Right atrium auricular region (tissue), 2 donors: ENCODE measurements at regions not wholly inside any gene's neighbourhood (a gene's known extent, or its start where the extent isn't known, plus 50 kb on each side); places are given as distances from the start of the nearest gene placed in this dataset.

Experiments
- DNase-seq: peaks from one replicate; pipeline ENCODE4 v3.0.0-alpha.2; 2019; ENCODE audit warnings: low spot score
- H3K27ac ChIP-seq, 2 donors: fragments of 200-600 bp; sonication (generic); 1 replicate in 1 of 2; 2 replicates in 1 of 2; pipeline ENCODE4 v1.5.1; 2016 to 2019
- H3K27me3 ChIP-seq, 2 donors: fragments of 200-600 bp; sonication (generic); one replicate each; pipeline versions ENCODE4 v1.5.1 to v1.6.0; 2017 to 2019
- H3K36me3 ChIP-seq: fragments of 200-600 bp; sonication (generic); one replicate; pipeline ENCODE4 v1.5.1; 2016
- H3K4me1 ChIP-seq, 2 donors: fragments of 200-600 bp; sonication (generic); one replicate each; pipeline versions ENCODE4 v1.5.1 to v1.6.0; 2017 to 2019
- H3K4me3 ChIP-seq, 2 donors: fragments of 200-600 bp; sonication (generic); 1 replicate in 1 of 2; 2 replicates in 1 of 2; pipeline ENCODE4 v1.5.1; 2017 to 2019; ENCODE audit warnings: mild to moderate bottlenecking in 1 of 2, moderate library complexity in 1 of 2
- H3K9me3 ChIP-seq, 2 donors: fragments of 200-600 bp; sonication (generic); one replicate each; pipeline ENCODE4 v1.5.1; 2019
- TF ChIP-seq, protein P1 (sequence below), 2 donors: fragments of 200-600 bp; sonication (generic); IDR thresholded peaks; one replicate each; pipeline ENCODE4 v1.5.1; 2019; ENCODE audit warnings: antibody characterized with exemption in 2 of 2

DNA sequence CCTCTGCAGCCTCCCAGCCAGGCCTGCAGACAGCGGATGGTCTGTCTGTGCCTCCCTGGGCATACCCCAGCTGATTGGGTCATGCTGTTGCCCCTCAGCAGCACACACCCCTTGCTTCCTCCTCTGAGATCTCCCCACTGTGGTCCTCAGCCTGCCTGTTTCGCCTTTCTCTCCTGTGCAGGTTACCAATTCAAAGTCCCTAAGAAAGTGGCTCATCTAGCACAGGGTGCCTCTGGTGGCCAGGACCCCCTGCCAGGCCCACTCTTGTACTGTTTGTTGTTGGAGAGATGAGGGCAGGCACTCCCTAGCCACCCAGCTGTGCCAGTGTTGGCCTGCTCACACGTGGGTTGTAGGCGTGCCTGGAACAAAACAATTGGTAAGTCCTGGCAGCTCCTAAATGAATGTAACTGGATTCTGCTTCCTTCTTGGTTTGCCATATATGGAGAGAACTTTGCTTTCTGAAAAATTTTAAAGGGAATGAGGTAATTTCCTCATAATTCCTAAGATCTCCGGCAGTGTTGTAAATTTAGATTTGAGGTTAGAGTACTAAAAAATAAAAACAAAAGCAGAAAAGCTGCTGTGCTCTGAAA, 213.2 kb upstream of the IL12A start:
- DNase-seq = peak; percentile 68
- Histone ChIP-seq H3K36me3 (no peaks in the 10 kb centered on the region), H3K4me1 (peaks cover 0 to 24% of the 10 kb centered on the region in 2 donors)

DNA sequence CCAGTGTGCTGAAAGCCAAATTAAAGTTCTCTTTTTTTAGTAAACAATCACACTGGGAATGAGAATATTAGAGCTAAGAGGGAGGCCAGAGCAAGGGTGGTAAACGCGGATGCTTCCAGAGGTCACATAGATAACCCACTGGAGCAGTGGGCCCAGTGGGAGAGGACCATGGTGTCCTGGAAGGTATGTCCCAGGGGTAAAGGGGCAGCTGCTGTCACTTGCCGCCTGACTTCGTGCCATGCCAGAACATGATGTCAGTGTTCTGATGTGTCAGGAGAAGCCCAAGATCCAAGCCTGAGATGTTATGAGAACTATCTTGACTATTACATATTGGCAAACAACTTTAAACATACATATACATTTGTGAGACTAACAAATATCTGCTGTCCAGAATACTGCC, 211.9 kb upstream of the IL12A start:
- no peak overlapping the region for H3K4me3 ChIP-seq
- H3K9me3 ChIP-seq = no peaks in the 10 kb centered on the region
- TF ChIP-seq, protein P1, sequence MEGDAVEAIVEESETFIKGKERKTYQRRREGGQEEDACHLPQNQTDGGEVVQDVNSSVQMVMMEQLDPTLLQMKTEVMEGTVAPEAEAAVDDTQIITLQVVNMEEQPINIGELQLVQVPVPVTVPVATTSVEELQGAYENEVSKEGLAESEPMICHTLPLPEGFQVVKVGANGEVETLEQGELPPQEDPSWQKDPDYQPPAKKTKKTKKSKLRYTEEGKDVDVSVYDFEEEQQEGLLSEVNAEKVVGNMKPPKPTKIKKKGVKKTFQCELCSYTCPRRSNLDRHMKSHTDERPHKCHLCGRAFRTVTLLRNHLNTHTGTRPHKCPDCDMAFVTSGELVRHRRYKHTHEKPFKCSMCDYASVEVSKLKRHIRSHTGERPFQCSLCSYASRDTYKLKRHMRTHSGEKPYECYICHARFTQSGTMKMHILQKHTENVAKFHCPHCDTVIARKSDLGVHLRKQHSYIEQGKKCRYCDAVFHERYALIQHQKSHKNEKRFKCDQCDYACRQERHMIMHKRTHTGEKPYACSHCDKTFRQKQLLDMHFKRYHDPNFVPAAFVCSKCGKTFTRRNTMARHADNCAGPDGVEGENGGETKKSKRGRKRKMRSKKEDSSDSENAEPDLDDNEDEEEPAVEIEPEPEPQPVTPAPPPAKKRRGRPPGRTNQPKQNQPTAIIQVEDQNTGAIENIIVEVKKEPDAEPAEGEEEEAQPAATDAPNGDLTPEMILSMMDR (IDR thresholded peaks at IDR 0.05) = no peak
- peaks cover 0 to 24% of the 10 kb centered on the region in 2 donors for H3K4me1 ChIP-seq
- no peaks in the 10 kb centered on the region for H3K36me3 ChIP-seq
- no peaks in the 10 kb centered on the region for H3K27me3 ChIP-seq
- H3K27ac ChIP-seq = peak overlapping the region; percentile 65 to 82
- DNase-seq = peak; percentile 70

More for the DNA sequence above, 213.2 kb upstream of the IL12A start:
- H3K27ac ChIP-seq = peak overlapping the region; percentile 65 to 82
- no peaks in the 10 kb centered on the region for H3K9me3 ChIP-seq
- H3K4me3 ChIP-seq = no peak overlapping the region
- TF ChIP-seq, protein P1 (IDR thresholded peaks at IDR 0.05) = no peak
- no peaks in the 10 kb centered on the region for H3K27me3 ChIP-seq

DNA sequence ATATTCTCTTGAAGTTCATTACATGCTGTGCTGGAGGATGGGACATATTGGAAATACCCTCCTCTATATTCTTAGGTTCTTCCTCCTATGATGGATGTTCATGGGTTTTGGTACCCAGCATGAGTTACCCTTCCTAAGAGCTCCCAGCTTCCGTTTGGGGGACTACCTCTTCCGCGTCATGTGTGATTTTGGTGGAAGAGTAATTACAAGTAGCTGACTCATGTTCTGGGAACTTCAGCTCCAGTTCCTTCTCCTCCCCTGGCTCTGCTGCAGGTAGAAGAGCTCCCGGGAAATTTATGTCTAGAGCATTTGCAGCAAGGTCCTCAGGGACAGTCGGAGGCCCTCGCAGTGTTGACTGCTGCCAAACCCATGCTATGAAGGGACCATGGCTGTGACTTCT, 208.8 kb upstream of the IL12A start:
- Histone ChIP-seq H3K4me3 (no peak overlapping the region), H3K27ac (no peak overlapping the region), H3K4me1 (peaks cover 0 to 23% of the 10 kb centered on the region in 2 donors), H3K27me3 (no peaks in the 10 kb centered on the region), H3K9me3 (no peaks in the 10 kb centered on the region), H3K36me3 (no peaks in the 10 kb centered on the region)
- no peak for DNase-seq
- TF ChIP-seq, protein P1 (IDR thresholded peaks at IDR 0.05) = no peak

DNA sequence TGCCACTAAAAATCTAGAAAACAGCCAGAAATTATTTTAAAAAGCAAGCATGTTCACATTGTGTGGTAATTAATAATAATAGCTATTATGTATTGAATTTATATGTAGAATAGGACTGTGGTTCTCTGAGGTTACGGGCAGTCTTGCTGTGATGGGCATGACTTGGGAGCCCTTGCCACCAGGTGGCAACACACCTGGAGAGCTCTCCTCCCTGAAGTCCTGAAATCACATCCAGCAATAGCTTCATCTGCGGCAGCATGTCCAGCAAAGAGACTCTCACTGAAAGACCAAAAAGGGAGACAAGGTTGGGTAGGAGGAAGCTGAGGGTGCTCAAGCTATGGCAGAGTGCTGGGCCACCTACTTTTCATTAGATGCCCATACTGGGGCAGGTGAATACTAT, 206.8 kb upstream of the IL12A start:
- no peaks in the 10 kb centered on the region for H3K36me3 ChIP-seq
- H3K27ac ChIP-seq = no peak overlapping the region
- no peak for DNase-seq
- H3K9me3 ChIP-seq = no peaks in the 10 kb centered on the region
- H3K27me3 ChIP-seq = no peaks in the 10 kb centered on the region
- TF ChIP-seq, protein P1 (IDR thresholded peaks at IDR 0.05) = no peak
- no peak overlapping the region for H3K4me3 ChIP-seq
- peaks cover 0 to 6% of the 10 kb centered on the region in 2 donors for H3K4me1 ChIP-seq

DNA sequence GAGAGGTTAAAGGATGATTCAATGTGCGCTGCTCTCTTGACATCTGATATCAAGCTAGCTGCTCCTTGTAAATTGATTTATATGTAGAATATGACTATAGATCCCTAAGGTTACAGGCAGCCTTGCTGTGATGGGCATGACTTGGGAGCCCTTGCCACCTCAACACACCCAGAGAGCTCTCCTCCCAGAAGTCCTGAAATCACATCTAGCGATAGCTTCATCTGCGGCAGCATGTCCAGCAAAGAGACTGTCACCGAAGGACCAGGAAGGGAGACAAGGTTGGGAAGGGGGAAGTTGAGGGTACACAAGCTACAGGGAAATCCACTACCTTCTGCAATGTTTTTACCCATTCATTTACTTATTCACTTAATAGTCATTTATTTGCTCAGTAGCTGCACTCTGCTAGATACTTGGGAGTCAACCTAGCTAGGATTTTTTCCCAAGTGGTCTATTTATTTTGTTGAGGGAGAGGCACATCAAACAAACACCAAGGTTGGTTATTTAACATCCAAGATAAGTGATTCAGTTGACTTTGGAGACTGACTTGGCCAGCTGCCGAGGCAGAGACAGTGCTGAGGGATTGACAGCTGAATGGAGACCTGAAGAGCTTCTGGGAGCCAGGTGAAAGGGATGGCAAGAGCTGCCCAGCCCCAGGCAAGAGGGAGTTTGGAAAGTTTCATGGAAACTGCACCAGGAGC, 205.8 kb upstream of the IL12A start:
- DNase-seq = no peak
- H3K9me3 ChIP-seq = no peaks in the 10 kb centered on the region
- H3K4me1 ChIP-seq = peaks cover 0 to 13% of the 10 kb centered on the region in 2 donors
- TF ChIP-seq, protein P1 (IDR thresholded peaks at IDR 0.05) = no peak
- H3K27me3 ChIP-seq = no peaks in the 10 kb centered on the region
- no peak overlapping the region for H3K4me3 ChIP-seq
- H3K27ac ChIP-seq = no peak overlapping the region
- H3K36me3 ChIP-seq = no peaks in the 10 kb centered on the region
